Osteocyte (in vitro differentiated cells): ENCODE measurements at regions not wholly inside any gene's neighbourhood (a gene's known extent, or its start where the extent isn't known, plus 50 kb on each side); places are given as distances from the start of the nearest gene placed in this dataset.

Source experiments
- DNase-seq: peaks from one replicate; pipeline ENCODE4 v3.0.0; 2021; ENCODE audit warnings: mixed read lengths; ENCODE audit not compliant: unreplicated experiment; ENCODE audit errors: extremely low spot score
- H3K27ac Mint-ChIP-seq: one replicate; pipeline ENCODE4 v1.8.0; 2021; ENCODE audit warnings: mild to moderate bottlenecking, mixed read lengths; ENCODE audit not compliant: unreplicated experiment
- H3K27me3 Mint-ChIP-seq: one replicate; pipeline ENCODE4 v1.8.0; 2021; ENCODE audit warnings: mixed read lengths; ENCODE audit not compliant: unreplicated experiment
- H3K36me3 Mint-ChIP-seq: one replicate; pipeline ENCODE4 v1.8.0; 2021; ENCODE audit warnings: mixed read lengths; ENCODE audit not compliant: unreplicated experiment
- H3K4me1 Mint-ChIP-seq: one replicate; pipeline ENCODE4 v1.8.0; 2021; ENCODE audit warnings: mixed read lengths; ENCODE audit not compliant: unreplicated experiment
- H3K4me3 Mint-ChIP-seq: one replicate; pipeline ENCODE4 v1.8.0; 2021; ENCODE audit warnings: mild to moderate bottlenecking, moderate library complexity, mixed read lengths; ENCODE audit not compliant: unreplicated experiment
- H3K9me3 Mint-ChIP-seq: one replicate; pipeline ENCODE4 v1.8.0; 2021; ENCODE audit warnings: mixed read lengths; ENCODE audit not compliant: unreplicated experiment
- TF ChIP-seq, protein P1 (sequence below): fragments of 200-600 bp; sonication (generic); IDR thresholded peaks from 2 replicates; pipeline ENCODE4 v1.5.0; 2021; ENCODE audit warnings: antibody characterized with exemption, mild to moderate bottlenecking, moderate library complexity

DNA sequence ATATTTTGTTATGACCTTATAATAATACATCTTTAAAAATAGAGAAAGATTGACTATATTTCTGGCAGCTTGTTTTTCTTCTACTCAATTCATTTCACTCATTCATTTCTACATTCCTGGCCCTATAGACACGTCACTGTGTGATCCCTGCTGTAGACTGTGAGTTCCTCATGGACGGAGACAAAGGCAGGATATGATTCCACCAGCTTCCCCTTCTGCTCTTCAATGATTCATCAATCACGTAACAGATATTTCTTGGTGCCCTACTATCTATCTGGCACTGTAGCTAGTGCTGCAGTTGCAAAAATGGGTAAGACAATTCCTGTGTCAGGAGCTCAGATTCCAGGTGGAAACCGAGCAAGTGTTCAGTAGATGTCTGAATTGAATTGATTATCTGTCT, 415.0 kb downstream of the SFMBT2 start:
- Mint-ChIP-seq H3K36me3 (no peaks in the 10 kb centered on the region), H3K9me3 (no peaks in the 10 kb centered on the region), H3K4me3 (no peak overlapping the region), H3K27ac (peak overlapping the region; percentile 39), H3K4me1 (peaks cover 16% of the 10 kb centered on the region), H3K27me3 (peaks cover 6% of the 10 kb centered on the region)
- no peak for DNase-seq
- TF ChIP-seq, protein P1, sequence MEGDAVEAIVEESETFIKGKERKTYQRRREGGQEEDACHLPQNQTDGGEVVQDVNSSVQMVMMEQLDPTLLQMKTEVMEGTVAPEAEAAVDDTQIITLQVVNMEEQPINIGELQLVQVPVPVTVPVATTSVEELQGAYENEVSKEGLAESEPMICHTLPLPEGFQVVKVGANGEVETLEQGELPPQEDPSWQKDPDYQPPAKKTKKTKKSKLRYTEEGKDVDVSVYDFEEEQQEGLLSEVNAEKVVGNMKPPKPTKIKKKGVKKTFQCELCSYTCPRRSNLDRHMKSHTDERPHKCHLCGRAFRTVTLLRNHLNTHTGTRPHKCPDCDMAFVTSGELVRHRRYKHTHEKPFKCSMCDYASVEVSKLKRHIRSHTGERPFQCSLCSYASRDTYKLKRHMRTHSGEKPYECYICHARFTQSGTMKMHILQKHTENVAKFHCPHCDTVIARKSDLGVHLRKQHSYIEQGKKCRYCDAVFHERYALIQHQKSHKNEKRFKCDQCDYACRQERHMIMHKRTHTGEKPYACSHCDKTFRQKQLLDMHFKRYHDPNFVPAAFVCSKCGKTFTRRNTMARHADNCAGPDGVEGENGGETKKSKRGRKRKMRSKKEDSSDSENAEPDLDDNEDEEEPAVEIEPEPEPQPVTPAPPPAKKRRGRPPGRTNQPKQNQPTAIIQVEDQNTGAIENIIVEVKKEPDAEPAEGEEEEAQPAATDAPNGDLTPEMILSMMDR = no peak

DNA sequence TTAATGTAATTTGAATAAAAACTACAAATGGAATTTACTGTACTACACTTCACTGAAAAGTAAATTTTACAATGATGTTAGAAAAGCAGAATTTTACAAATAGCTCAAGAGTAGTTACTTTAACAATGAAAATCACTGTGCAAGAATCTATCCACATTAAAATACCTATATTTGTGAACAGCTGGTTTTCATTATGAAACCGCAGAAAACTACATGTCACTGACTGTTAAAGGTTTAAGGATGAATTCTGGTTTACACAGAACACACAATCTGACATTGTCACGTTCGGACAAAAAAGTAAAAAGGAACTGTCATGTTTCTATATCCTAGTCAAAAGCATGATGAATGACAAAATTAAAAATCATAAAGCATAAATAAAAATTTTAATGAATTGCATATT, 415.3 kb upstream of the PRKCQ start:
- Mint-ChIP-seq H3K4me1 (peaks cover 16% of the 10 kb centered on the region), H3K4me3 (no peak overlapping the region), H3K36me3 (no peaks in the 10 kb centered on the region), H3K9me3 (no peaks in the 10 kb centered on the region), H3K27me3 (peaks cover 6% of the 10 kb centered on the region), H3K27ac (no peak overlapping the region)
- TF ChIP-seq, protein P1 = no peak
- no peak for DNase-seq

DNA sequence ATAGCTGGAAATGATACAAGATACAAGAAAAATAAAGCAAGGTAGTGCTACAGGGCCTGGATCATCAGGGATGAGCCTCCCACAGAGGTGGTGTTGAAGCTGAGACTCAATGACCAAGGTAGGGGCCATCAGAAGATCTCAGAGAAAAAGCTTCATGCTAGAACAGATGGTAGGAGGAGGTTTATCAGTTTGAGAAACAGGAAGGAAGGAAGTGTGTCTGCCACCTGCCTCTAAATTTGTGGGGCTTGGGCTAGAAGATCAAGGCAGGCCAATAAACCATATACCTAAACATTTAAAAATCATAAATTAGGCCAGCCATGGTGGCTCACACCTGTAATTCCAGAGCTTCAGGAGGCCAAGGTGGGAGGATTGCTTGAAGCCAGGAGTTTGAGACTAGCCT, 410.8 kb upstream of the PRKCQ start:
- peaks cover 3% of the 10 kb centered on the region for H3K27me3 Mint-ChIP-seq
- no peak for DNase-seq
- no peak overlapping the region for H3K27ac Mint-ChIP-seq
- H3K4me3 Mint-ChIP-seq = no peak overlapping the region
- no peaks in the 10 kb centered on the region for H3K36me3 Mint-ChIP-seq
- peaks cover 8% of the 10 kb centered on the region for H3K4me1 Mint-ChIP-seq
- TF ChIP-seq, protein P1 = no peak
- no peaks in the 10 kb centered on the region for H3K9me3 Mint-ChIP-seq

DNA sequence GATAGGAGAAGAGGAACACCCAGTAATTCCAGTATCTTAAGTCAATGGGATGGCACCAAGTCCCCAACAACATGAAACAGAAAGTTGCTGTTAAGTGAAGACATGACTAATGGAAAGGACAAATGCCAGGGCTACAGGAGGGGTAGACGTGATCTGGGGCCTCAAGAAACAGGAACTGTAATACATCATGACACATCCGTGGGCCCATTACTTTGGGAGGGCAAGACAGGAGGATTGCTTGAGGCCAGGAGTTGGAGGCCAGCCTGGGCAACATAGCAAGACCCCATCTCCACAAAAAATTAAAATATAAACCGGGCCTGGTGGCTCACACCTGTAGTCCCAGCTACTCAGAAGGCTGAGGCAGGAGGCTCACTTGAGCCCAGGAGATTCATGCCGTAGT, 408.6 kb upstream of the PRKCQ start:
- DNase-seq = no peak
- Mint-ChIP-seq H3K4me1 (no peaks in the 10 kb centered on the region), H3K4me3 (no peak overlapping the region), H3K27ac (no peak overlapping the region), H3K36me3 (no peaks in the 10 kb centered on the region), H3K27me3 (peaks cover 3% of the 10 kb centered on the region), H3K9me3 (no peaks in the 10 kb centered on the region)
- TF ChIP-seq, protein P1 = no peak

DNA sequence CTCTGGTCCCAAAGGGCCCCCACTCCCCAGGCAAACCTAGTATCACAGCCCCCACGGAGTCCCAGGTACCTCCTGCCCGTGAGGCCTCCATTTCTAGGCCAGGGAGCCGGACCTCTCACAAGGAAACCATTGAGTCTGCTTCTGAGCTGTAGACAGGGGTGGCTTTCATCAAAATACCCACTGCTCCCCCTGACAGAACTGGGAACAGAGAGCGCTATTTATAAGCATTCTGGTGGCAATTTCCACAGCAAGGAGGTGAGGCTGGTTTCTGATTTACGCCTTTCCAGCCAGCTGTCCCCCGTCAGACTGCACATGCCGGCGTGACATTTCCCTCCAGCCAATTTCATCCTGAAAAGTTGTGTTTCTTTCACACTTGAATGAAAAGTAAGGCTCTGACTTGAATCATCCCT, 407.5 kb upstream of the PRKCQ start:
- Mint-ChIP-seq H3K27me3 (peaks cover 4% of the 10 kb centered on the region), H3K4me1 (no peaks in the 10 kb centered on the region), H3K9me3 (no peaks in the 10 kb centered on the region), H3K27ac (no peak overlapping the region), H3K4me3 (no peak overlapping the region), H3K36me3 (no peaks in the 10 kb centered on the region)
- no peak for DNase-seq
- TF ChIP-seq, protein P1 = no peak
